Activated CD4-positive, CD25-positive, alpha-beta regulatory T cell treated with anti-CD3 and anti-CD28 coated beads, Interleukin-2, amount 50 U/mL, for 24 hours (primary cell): ENCODE measurements at regions not wholly inside any gene's neighbourhood (a gene's known extent, or its start where the extent isn't known, plus 50 kb on each side); places are given as distances from the start of the nearest gene placed in this dataset.
"Not testable (repeated sequence)": the region's sequence is repeated elsewhere in the genome, so short reads cannot be mapped to it uniquely, and the experiment has no call there.

Source experiments
- ATAC-seq, 2 donors: fragments of 150-1000 bp; cut with Tn5 transposase; one replicate each; pipeline ENCODE4 v1.10.0; 2021; ENCODE audit warnings: mild to moderate bottlenecking in 1 of 2, moderate library complexity in 1 of 2

GRCh38 chr6:102986086-102986485, 1592.6 kb downstream of the GRIK2 start:
- ATAC-seq: no peak

GRCh38 chr6:102984357-102984756, 1590.8 kb downstream of the GRIK2 start:
- no peak for ATAC-seq

GRCh38 chr6:102981490-102982015, 1588.0 kb downstream of the GRIK2 start:
- ATAC-seq: no peak

GRCh38 chr6:102980951-102981350, 1587.4 kb downstream of the GRIK2 start:
- no peak for ATAC-seq

- no peak for ATAC-seq
Measured at GRCh38 chr6:102961902-102962301, 1568.4 kb downstream of the GRIK2 start.

- ATAC-seq: no peak
Measured at GRCh38 chr6:102950967-102951366, 1557.5 kb downstream of the GRIK2 start.

GRCh38 chr6:102944475-102944874, 1551.0 kb downstream of the GRIK2 start:
- ATAC-seq: no peak

GRCh38 chr6:102942206-102942605, 1548.7 kb downstream of the GRIK2 start:
- no peak for ATAC-seq

GRCh38 chr6:102936959-102937358, 1543.5 kb downstream of the GRIK2 start:
- no peak for ATAC-seq

- ATAC-seq: no peak
Measured at GRCh38 chr6:102928109-102928508, 1534.6 kb downstream of the GRIK2 start.

GRCh38 chr6:102918161-102918560, 1524.7 kb downstream of the GRIK2 start:
- ATAC-seq: no peak

- ATAC-seq: no peak
Measured at GRCh38 chr6:102911571-102911970, 1518.1 kb downstream of the GRIK2 start.

- ATAC-seq: not testable (repeated sequence)
Measured at GRCh38 chr6:102910701-102911139, 1517.2 kb downstream of the GRIK2 start.

- ATAC-seq: no peak
Measured at GRCh38 chr6:102907181-102907580, 1513.7 kb downstream of the GRIK2 start.

- ATAC-seq: no peak
Measured at GRCh38 chr6:102902471-102902870, 1509.0 kb downstream of the GRIK2 start.

- ATAC-seq: no peak
Measured at GRCh38 chr6:102895683-102896082, 1502.2 kb downstream of the GRIK2 start.

GRCh38 chr6:102885165-102885564, 1491.7 kb downstream of the GRIK2 start:
- ATAC-seq: no peak

- no peak for ATAC-seq
Measured at GRCh38 chr6:102853249-102853955, 1459.9 kb downstream of the GRIK2 start.

- no peak for ATAC-seq
Measured at GRCh38 chr6:102848796-102849195, 1455.3 kb downstream of the GRIK2 start.

- no peak for ATAC-seq
Measured at GRCh38 chr6:102848210-102848609, 1454.7 kb downstream of the GRIK2 start.

GRCh38 chr6:102841060-102841459, 1447.6 kb downstream of the GRIK2 start:
- no peak for ATAC-seq

- no peak for ATAC-seq
Measured at GRCh38 chr6:102832021-102832420, 1438.5 kb downstream of the GRIK2 start.

GRCh38 chr6:102820098-102820497, 1426.6 kb downstream of the GRIK2 start:
- ATAC-seq: no peak

- ATAC-seq: no peak
Measured at GRCh38 chr6:102815207-102815606, 1421.7 kb downstream of the GRIK2 start.
